Esophagus muscularis mucosa (tissue), 4 donors: ENCODE measurements at regions not wholly inside any gene's neighbourhood (a gene's known extent, or its start where the extent isn't known, plus 50 kb on each side); places are given as distances from the start of the nearest gene placed in this dataset.

ENCODE experiments used
- DNase-seq: peaks from one replicate; pipeline ENCODE4 v3.0.0-alpha.2; 2017; ENCODE audit errors: extremely low spot score
- H3K27ac ChIP-seq, 4 donors: fragments of 200-600 bp; sonication (generic); replicated peaks in 1 of 4; 1 replicate in 3 of 4; 2 replicates in 1 of 4; pipeline ENCODE4 v1.5.1; 2016 to 2019; ENCODE audit warnings: mild to moderate bottlenecking in 1 of 4
- H3K27me3 ChIP-seq, 4 donors: fragments of 200-600 bp; sonication (generic); one replicate each; pipeline versions ENCODE4 v1.5.1 to v1.6.0; 2016 to 2019
- H3K36me3 ChIP-seq, 4 donors: fragments of 200-600 bp; sonication (generic); one replicate each; pipeline ENCODE4 v1.5.1; 2016 to 2019
- H3K4me1 ChIP-seq, 4 donors: fragments of 200-600 bp; sonication (generic); one replicate each; pipeline ENCODE4 v1.5.1; 2016 to 2019
- H3K4me3 ChIP-seq, 4 donors: fragments of 200-600 bp; sonication (generic); 1 replicate in 2 of 4; 2 replicates in 2 of 4; pipeline ENCODE4 v1.5.1; 2016 to 2019; ENCODE audit warnings: mild to moderate bottlenecking in 4 of 4, moderate library complexity in 1 of 4
- H3K9me3 ChIP-seq, 4 donors: fragments of 200-600 bp; sonication (generic); 1 replicate in 3 of 4; 2 replicates in 1 of 4; pipeline ENCODE4 v1.5.1; 2016 to 2019
- EP300 ChIP-seq: sonication (generic); formaldehyde crosslinking; IDR thresholded peaks from one replicate; pipeline ENCODE4 v1.6.1; 2017; ENCODE audit warnings: antibody characterized with exemption
- POLR2A ChIP-seq: fragments of 450-650 bp; IDR thresholded peaks from one replicate; pipeline ENCODE4 v1.6.1; 2017; ENCODE audit warnings: antibody characterized with exemption, moderate library complexity, mild to moderate bottlenecking, low read depth
- POLR2AphosphoS5 ChIP-seq, 2 donors: sonication (generic); formaldehyde crosslinking; IDR thresholded peaks; one replicate each; pipeline ENCODE4 v1.6.1; 2017; ENCODE audit warnings: antibody characterized with exemption in 2 of 2
- WGBS: methylation state at CpG from one replicate; pipeline ENCODE4 v1.1.5; 2018; 5-methylcytosine and 5-hydroxymethylcytosine counted together
- intact Hi-C: fragments of 100-400 bp; cut with DNase I; formaldehyde crosslinking; loops from one replicate; pipeline ENCODE4 v1.15.1; 2023
- TF ChIP-seq, protein P1 (sequence below), 3 experiments: fragments of 200-600 bp in 2 of 3; fragments of 450-650 bp in 1 of 3; sonication (generic) in 2 of 3; IDR thresholded peaks; one replicate each; pipeline ENCODE4 v1.5.1; 2017 to 2019; ENCODE audit warnings: antibody characterized with exemption in 3 of 3, mild to moderate bottlenecking in 2 of 3, moderate library complexity in 1 of 3

DNA sequence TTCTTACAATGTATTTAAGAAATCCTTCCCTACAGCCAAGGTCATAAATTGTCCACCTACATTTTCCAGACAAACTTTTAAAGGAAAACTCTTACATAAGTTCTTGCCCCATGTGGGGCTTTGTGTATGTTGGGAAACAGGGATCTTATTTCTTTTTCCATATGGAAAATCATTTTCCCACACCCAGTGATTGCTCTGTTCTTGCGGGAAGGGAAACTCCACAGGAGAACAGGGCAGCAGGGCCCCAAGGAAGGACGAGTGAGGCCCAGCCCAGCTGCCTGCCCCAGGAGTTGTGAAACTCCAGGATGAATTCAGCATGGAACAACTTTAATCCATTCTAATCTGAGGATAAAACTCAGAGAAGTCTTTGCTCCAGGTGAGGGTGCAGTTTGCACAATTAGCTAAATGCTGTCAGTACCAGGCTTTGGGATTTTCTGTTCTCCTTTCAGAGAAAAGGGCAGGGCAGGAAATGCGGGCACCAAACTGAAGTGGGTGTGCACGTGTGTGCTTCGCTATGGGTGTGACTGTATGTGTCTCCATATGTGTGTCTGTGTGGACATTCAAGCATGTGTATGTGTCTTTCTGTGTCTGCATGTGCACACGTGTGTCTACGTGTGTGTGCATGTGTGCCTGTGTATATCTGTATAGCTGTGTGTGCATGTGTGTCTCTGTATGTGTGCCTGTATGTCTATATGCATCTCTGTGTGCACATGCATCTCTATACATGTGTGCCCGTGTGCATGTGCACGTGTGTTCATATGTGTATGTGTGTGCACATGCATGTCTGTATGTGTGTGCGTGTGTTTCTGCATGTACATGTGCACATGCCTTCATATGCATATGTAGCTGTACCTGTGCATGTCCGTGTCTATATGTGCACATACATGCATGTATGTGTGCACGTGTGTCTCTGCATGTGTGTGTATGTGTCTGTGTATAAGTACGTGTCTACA is 102.0 kb upstream of the FAM20C start:
- DNase-seq, result no peak
- WGBS, result 73% methylated on average over 13 of the region's 13 CpGs
- H3K4me3 ChIP-seq, result no peak overlapping the region
- H3K27me3 ChIP-seq, result no peaks in the 10 kb centered on the region
- H3K9me3 ChIP-seq, result no peaks in the 10 kb centered on the region
- no peaks in the 10 kb centered on the region for H3K36me3 ChIP-seq
- intact Hi-C loops, result no loop called here
- peak overlapping the region; percentile 38 to 60 (median 52) for H3K27ac ChIP-seq
- TF ChIP-seq, protein P1, sequence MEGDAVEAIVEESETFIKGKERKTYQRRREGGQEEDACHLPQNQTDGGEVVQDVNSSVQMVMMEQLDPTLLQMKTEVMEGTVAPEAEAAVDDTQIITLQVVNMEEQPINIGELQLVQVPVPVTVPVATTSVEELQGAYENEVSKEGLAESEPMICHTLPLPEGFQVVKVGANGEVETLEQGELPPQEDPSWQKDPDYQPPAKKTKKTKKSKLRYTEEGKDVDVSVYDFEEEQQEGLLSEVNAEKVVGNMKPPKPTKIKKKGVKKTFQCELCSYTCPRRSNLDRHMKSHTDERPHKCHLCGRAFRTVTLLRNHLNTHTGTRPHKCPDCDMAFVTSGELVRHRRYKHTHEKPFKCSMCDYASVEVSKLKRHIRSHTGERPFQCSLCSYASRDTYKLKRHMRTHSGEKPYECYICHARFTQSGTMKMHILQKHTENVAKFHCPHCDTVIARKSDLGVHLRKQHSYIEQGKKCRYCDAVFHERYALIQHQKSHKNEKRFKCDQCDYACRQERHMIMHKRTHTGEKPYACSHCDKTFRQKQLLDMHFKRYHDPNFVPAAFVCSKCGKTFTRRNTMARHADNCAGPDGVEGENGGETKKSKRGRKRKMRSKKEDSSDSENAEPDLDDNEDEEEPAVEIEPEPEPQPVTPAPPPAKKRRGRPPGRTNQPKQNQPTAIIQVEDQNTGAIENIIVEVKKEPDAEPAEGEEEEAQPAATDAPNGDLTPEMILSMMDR (IDR thresholded peaks at IDR 0.05), result no peak
- TF ChIP-seq POLR2AphosphoS5 (IDR thresholded peaks at IDR 0.05), result no peak
- no peak for TF ChIP-seq POLR2A
- no peak for TF ChIP-seq EP300
- H3K4me1 ChIP-seq, result peaks cover 25 to 50% (median 38%) of the 10 kb centered on the region in 4 donors

DNA sequence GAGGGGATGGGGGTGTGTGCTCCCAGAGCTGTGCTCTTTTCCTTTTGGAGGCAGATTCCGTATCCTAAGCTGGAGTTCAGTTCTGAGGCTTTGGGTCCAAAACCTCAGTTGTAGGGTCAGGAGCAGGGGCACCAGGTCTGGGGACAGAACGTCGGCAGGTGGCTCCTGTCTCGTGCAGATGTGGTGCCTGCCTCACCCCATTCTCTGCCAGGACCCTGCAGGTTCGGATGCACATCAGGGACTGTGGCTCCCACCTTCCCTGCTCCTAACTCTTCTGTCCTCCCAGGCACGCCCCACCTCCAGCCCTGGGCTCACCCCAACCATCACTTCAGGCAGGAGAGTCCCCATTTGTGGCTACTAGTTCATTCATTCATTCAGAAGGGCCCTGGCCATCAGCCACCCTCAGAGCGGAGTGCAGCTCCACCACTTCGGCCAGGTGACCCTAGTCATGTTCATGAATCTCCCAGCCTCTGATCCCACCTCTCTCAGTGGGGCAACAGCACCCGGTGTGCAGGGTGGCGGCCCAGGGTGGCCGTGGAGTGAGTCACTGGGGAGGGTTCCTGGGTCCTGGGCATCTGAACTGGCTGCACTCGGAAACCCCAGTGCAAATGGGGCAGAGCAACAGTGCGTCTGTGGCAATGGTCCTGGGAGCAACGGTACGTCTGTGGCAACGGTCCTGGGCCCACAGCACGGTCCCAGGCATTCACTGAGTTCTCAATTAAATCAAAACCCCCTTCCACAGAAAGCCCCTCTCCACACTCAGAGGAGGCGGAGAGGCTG is 100.8 kb upstream of the FAM20C start:
- H3K36me3 ChIP-seq, result no peaks in the 10 kb centered on the region
- H3K27me3 ChIP-seq, result no peaks in the 10 kb centered on the region
- no peaks in the 10 kb centered on the region for H3K9me3 ChIP-seq
- H3K4me3 ChIP-seq, result no peak overlapping the region
- intact Hi-C loops, result no loop called here
- H3K4me1 ChIP-seq, result peaks cover 18 to 38% (median 26%) of the 10 kb centered on the region in 4 donors
- TF ChIP-seq, protein P1 (IDR thresholded peaks at IDR 0.05), result no peak
- TF ChIP-seq EP300, result no peak
- no peak for TF ChIP-seq POLR2A
- no peak for TF ChIP-seq POLR2AphosphoS5 (IDR thresholded peaks at IDR 0.05)
- no peak for DNase-seq
- no peak overlapping the region for H3K27ac ChIP-seq
- 88% methylated on average over 13 of the region's 18 CpGs for WGBS

DNA sequence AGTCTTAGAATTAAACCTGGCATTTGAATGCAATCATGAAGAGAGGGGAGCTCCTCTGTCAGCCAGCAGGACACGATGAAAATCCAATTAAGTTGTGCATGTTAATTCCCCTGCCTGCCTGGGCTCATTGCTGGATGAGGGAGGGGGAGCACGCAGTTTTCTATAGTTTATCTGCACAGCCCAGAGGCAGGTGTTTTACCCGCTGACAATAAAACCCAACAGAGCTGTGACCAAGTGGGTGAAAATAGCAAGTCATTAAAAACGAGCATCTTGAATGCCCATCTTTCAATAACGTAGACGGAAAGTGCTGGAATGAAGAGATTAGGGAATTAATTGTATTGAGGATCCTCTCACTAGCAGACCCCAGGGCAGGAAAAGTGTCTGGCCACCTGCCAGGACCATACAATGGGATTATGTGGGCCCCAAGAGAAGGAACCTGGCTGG is 100.1 kb upstream of the FAM20C start:
- no peak for DNase-seq
- no peaks in the 10 kb centered on the region for H3K27me3 ChIP-seq
- no peak overlapping the region for H3K4me3 ChIP-seq
- peaks cover 18 to 35% (median 25%) of the 10 kb centered on the region in 4 donors for H3K4me1 ChIP-seq
- H3K9me3 ChIP-seq, result no peaks in the 10 kb centered on the region
- H3K36me3 ChIP-seq, result no peaks in the 10 kb centered on the region
- intact Hi-C loops, result no loop called here
- no peak overlapping the region for H3K27ac ChIP-seq
- WGBS, result 75% methylated on average over 5 of the region's 6 CpGs
- TF ChIP-seq EP300 (no peak), POLR2A (no peak), POLR2AphosphoS5 (IDR thresholded peaks at IDR 0.05) (no peak)
- TF ChIP-seq, protein P1 (IDR thresholded peaks at IDR 0.05), result no peak

DNA sequence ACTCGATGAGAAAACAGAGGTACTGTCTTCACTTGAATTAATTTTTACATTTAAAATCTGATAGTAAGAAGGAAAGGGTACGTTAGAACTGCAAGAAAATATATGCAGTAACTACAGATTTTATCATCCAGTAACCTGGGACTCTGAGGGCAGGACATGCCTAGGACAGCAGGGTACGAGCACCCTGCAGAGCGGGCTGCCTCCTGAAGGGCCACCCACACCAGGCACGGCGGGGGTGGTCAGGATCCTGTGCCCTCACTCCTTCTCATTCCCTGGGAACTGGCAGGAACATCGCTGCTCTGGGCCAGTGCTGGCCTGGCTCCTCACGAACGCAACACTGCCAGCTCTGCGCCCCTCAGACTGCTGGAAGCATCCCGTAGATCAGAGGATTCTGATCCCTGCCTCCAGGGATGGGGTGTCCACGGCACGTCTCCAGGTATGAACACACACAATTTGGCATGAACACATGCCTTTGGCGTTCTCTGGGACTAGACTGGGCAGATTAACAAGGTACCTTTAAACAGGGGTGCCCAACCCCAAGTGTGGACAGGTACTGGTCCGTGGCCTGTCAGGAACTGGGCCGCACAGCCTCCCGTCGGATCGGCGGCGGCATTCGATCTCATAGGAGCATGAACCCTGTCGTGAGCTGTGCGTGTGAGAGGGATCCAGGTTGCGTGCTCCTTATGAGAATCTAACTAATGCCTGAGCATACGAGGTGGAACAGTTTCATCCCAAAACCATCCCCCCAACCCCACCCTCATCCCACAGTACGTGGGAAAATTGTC is 99.3 kb upstream of the FAM20C start:
- intact Hi-C loops, result no loop called here
- Histone ChIP-seq H3K27ac (no peak overlapping the region), H3K27me3 (no peaks in the 10 kb centered on the region), H3K36me3 (no peaks in the 10 kb centered on the region), H3K9me3 (peaks cover 0 to 8% (median 3%) of the 10 kb centered on the region in 4 donors), H3K4me1 (peaks cover 18 to 26% (median 23%) of the 10 kb centered on the region in 4 donors), H3K4me3 (no peak overlapping the region)
- 93% methylated on average over 27 of the region's 27 CpGs for WGBS
- no peak for DNase-seq
- no peak for TF ChIP-seq POLR2AphosphoS5 (IDR thresholded peaks at IDR 0.05)
- no peak for TF ChIP-seq POLR2A
- TF ChIP-seq, protein P1 (IDR thresholded peaks at IDR 0.05), result no peak
- TF ChIP-seq EP300, result no peak
